HG02571 (cell line): ENCODE measurements at regions not wholly inside any gene's neighbourhood (a gene's known extent, or its start where the extent isn't known, plus 50 kb on each side); places are given as distances from the start of the nearest gene placed in this dataset.
"Not testable (repeated sequence)": the region's sequence is repeated elsewhere in the genome, so short reads cannot be mapped to it uniquely, and the experiment has no call there.

Experiments used
- ATAC-seq: cut with Tn5 transposase; IDR thresholded peaks from one replicate; pipeline ENCODE4 v1.9.1; 2021; ENCODE audit warnings: mild to moderate bottlenecking, moderate library complexity; ENCODE audit not compliant: unreplicated experiment

DNA sequence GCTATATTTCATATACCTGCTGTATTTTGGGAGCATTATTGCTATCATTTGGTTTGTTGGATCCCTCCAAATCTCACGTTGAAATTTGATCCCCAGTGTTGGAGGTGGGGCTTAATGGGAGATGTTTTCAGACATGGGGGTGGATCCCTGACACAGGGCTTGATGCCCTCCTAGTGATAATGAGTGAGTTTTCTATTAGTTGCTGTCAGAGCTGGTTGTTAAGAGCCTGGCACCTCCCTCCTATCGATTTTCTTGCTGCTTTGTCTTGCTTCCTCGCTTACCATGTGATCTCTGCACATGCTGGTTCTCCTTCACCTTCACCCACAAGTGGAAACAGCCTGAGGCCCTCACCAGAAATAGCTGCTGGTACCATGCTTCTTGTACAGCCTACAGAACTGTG lies 259.9 kb upstream of the STARD13 start:
- ATAC-seq: no peak

DNA sequence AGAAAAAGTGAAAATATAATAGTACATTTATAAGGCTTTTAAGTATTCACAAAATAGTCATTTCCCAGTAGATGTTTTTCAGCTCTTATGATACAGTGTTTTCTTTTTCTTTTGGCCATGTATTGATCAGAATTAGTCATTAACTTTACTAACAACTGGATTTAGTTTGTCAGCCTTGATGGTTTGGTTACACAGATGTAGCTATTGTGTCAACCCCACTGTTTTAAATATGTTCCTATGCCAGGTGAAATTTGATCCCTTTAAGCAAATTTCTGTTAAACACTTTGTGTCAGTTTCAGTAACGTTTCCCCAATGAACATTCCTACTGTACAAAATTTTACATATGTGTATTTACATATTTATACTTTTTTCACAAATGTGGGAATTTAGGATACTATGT lies 261.5 kb upstream of the STARD13 start:
- ATAC-seq: no peak

DNA sequence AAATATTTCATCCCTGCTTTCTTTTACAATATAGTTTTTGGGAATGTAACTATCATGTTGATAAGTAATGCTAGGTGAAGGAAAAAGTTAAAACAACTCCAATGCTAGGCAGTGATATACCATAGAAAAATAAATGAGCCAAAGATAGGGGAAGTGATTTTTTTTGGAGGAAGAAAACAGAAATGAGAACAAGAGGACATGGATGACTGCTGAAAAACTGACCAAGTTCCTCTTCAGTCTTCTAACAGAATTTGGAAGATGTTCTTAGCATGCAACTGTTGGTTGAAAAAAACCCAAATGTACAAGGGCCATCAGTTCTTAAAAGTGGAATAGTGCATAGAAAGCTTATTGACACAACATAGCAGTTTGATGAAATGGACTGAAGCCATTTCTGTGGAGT lies 262.5 kb upstream of the STARD13 start:
- ATAC-seq: no peak

DNA sequence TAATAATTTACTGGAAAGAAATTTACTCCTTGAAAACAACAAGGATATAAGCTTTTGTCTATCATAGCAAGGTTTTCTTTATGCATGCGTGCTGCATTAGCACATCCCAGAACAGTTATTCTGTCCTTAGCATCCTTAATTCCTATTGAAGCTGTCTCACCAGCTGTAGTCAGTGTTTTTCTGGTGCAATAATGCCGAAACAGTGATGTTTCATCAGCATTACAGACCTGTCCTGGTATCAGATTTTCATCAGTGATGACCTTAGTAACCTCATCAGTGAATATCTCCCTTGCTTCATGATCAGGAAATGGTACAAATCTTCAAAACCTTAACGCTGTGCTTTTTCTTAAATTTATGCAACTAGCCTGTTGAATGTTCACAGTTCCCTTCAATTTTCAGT lies 264.7 kb upstream of the STARD13 start:
- no peak for ATAC-seq

DNA sequence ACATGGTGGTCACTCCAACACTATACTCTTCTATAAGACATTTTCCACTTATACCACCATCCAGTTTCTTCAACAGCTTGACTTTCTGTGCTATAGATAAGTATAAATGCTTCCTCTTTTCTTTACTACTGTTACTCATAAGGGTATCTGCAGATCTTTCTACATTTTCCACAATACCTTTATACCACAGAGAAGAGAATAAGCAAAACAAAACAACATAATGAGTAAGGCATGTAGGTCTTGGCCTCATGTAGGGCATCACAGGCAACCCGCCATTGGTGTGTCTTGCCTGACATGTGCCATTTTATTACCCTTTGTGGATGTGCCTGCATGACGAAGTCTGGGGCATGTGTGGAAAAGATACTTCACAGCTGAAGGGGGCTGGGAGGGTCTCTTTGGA lies 265.3 kb upstream of the STARD13 start:
- ATAC-seq: no peak

DNA sequence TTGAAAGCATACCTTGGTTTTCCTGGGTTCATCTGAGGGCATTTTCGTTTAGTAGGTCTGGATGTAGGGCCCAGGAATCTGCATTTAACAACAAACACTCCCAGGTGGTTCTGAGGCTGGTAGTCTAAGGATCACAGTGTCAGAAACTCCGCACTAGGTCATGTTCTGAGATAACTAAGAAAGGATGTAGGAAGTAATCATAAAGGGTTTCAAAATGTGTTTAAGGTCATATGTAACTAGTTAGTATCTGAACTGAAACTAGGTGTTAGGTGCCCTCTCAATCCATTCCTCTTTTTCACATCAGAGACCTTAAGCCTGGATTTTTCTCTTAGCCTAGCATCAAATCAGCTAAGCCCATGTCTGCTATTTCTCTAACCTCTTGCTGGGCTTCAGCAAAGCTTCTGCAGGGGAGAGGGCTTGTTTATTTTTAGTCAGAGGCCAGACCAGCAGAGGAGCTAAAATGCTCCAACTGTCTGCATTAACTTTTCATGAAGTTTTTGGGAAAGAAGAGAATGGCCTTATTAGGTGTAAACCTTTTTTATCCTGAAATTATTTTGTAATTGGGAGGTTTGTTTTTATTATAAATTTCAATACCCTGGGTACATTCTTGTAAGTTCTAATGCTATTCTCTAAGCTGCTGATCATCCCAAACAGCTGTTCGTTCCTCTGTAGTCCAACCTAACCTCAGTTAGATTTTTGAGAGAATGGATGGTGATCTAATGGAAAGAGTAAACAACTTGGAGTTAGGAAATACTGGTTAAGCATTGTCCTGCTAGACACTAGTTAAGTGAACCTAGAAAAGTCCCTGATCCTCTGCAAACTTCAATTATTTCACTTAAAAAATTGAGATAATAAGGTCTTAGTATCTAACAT lies 262.8 kb upstream of the RFC3 start:
- peak; percentile 71 for ATAC-seq

DNA sequence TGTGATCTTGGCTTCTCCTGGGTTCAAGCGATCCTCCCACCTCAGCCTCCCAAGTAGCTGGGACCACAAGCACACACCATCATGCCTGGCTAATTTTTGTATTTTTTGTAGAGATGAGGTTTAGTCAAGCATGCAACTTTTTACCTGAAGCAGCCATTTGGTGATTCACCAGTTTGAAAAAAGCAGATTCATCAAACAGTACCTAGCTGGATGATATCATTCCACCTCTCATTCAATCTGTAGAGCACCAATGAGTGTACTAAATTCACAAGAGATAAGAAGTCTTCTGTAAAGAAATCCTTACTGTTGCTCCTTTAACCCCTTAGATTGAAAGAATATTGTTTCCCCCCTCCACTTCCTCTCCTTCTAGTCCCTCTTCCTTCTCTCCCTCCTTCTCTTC lies 261.1 kb upstream of the RFC3 start:
- ATAC-seq: no peak

DNA sequence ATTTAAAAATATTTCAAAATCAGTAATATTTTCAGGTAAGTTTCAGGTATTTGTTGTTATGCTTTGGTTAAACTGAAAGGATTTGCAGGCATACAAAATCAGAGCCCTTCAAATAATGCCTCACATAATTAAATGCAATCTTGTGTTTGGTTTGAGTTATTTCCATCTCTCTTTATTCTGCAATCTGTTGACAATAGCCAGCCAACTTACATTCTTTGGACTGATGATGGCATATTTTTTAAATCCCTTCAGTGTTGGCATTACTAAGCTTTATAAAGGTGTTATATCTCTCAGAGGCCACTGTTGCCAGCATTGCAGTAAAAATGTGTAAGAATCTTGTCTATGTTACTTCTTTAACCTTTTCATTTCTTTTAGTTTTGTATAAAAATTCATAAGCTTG lies 257.2 kb upstream of the RFC3 start:
- ATAC-seq: no peak

DNA sequence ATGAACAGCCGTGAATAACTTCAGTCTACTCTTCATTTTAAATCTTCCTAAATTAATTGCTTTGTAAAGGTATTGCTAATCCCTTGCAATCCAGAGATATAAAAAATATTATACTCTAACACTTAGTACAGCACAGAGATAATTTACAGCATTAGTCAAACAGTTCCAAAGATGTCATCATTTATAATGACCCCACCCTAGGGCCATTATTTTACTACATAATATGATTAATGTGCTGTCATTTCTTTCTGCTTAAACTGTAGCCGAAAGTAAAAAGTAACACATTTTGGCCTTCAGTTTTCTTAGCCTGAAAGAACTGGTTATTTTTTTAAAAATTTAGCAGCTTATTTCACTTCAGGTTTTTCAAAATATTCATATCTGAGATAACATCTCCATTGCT lies 256.3 kb upstream of the RFC3 start:
- no peak for ATAC-seq

DNA sequence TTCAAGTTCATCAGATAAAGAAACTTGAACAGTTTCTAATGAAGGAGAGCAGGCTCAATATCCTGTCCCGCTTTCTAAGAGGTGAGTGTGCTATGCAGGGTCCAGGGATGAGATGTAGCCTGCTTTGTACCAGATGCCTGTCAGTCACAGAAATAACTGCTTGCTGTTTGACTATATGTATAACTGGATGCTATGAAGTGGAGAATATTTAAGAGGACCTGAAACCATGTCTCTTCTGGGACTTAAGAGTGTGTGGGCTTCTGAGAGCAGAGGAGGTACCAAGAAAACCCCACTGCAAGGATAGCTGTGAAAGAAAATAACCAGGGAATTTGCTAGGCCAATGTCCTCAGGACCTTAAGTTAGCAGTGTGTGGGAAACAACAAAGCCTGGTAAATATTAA lies 246.3 kb upstream of the RFC3 start:
- ATAC-seq: peak; percentile 93

DNA sequence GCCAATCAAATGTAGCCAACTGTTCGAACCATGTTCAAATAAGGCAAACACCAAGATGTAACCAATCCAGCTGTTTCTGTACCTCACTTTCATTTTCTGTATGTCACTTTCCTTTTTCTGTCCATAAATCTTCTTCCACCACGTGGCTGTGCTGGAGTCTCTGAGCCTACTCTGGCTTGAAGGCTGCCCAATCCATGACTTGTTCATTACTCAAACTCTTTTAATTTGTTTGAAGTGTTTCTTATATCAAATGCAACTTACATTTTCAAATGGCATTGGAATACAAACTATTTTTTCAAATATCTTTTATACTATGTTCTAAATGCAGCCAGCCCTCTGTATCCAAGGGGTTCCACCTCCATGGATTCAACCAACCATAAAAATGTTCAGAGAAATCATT lies 245.6 kb upstream of the RFC3 start:
- ATAC-seq: not testable (repeated sequence)

DNA sequence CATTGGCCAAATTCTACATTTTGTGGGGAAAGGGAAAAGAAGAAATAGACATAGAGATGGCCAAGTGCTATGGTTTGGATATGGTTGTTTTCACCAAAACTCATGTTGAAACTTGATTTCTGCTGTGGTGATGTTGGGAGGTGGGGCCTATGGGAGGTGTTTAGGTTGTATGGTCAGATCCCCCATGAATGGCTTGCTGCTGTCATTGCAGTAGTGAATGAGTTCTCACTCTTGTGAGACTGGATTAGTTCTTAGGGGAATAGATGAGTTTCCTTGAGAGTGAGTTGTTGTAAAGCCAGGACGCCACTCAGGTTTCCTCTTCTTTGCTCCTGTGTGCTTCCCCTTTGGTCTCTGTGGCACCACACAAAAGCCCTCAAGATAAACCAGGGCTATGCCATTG lies 242.6 kb upstream of the RFC3 start:
- no peak for ATAC-seq

DNA sequence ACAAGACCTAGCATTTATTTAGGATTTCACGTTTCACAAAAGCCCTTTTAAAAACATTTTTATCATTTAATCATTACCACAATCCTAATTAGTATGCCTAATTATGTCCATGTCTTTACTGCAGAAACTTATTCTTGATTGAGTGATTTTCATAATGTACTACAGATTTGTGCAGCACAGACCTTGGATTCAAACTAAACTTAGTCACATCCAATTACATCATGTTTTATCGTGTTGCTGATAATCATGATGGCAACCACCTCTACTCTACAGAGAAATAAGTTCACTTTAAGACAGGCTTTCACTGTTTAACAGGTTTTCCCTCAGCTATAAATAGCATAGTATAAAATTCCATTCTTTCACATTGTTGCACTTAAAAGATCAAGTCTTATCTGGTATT lies 240.9 kb upstream of the RFC3 start:
- no peak for ATAC-seq

DNA sequence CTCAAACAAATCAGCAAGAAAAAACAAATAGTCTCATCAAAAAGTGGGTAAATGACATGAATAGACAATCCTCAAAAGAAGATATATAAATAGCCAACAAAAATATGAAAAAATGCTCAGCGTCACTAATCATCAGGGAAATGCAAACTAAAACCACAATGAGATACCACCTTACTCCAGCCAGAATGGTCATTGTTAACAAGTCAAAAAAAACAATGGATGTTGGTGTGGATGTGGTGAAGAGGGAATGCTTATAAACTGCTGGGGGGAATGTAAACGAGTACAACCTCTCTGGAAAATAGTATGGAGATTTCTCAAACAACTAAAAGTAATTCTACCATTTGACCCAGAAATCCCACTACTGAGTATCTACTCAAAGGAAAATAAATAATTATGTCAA lies 239.2 kb upstream of the RFC3 start:
- ATAC-seq: no peak

DNA sequence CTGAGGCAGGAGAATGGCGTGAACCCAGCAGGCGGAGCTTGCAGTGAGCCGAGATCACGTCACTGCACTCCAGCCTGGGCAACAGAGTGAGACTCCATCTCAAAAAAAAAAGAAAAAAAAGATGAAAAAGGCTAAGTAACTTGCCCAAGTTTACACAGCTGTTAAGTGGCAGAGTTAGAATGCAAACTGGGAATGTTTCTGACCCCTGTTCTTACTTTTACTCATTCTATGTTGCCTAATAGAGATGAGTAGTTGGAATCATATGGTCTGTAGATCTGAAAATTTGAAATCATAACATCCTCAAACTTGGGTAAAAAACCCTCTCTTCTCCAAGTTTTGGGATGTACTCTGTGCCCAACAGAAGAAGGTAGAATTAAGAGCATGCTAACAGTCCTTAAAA lies 235.8 kb upstream of the RFC3 start:
- no peak for ATAC-seq

DNA sequence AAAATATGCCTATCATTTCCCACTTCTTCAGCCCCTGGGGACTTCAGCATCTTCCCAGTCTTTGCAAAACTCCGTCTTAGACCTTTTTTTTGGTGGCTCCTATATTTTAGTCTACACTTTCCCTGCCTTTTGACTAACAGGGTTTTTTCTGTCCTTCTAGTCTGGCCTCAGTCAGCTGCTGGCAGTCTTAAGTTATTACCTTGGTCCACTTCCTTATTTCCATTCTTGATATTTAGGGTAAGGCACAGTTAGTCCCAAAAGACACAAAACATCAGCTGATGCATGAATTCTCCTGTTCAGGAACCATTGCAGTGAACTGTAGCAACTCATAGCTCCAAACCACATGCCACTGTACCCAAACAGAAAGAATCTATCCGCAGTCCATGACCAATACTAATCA lies 234.6 kb upstream of the RFC3 start:
- ATAC-seq: no peak

DNA sequence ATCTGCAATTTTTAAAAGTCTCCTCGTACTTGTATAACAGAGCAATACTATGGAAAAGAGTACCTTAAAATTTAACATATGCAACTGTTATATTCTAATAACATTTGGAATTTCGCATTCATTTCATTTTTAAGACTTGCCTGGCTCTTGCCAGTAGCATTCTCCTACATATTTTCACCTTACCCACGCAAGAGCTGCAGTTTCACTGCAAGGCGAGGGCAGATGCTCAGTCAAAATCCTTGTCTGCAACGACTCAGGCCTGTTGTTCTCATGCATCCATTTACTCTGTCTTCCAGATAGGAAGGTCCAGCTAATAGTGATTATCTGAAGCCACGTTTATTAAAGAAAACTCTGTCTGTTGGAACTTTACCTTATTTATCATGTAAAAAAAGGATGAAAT lies 227.0 kb upstream of the RFC3 start:
- no peak for ATAC-seq

DNA sequence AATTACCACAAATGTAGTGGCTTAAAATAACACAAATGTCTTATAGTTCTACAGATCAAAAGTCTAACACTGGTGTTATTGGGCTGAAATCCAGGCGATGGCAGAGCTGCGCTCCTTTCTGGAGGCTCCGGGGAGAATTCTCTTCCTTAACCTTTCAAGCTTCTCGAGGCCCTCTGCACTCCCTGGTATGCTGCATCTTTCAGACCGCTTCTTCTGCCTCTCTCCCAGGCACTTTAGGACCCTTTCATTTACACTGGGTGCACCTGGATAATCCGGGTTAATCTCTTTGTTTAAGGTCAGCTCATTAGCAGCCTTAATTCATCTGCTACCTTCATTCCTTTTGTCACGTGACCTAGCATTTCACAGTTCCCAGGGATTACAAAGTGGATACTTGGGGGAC lies 211.3 kb upstream of the RFC3 start:
- no peak for ATAC-seq

DNA sequence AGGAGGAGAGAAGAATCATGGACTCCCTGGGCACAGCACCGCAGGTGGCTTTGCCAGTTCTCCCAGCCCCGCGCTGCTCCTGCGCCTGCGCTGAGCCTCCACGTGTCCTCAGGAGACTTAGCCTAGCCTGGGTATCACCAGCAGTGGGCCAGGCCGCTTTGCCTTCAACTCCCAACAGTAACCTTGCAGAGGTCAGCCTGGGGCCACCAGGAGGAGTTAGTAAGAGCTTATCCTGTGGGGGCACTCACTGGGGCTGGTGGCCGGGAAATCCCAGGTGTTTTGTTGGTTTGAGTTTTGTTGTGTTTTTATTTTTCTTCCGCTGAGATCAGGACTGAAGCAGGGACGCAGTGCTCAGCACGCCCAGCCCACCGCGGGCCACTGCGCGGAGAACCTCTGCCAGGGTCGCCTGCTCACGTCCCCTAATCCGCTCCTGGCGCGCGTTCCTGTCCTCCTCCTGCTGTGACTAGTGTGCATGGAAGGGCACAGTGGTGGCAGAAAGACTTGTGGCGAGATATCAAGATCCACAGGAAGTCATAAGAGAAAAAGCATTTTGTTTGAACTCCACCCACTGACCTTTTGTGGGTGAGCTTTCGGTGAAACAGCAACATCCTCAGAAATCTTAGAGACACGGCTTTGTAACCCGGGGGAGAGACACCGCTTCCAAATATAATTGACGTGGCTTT lies 207.4 kb upstream of the RFC3 start:
- ATAC-seq: no peak

DNA sequence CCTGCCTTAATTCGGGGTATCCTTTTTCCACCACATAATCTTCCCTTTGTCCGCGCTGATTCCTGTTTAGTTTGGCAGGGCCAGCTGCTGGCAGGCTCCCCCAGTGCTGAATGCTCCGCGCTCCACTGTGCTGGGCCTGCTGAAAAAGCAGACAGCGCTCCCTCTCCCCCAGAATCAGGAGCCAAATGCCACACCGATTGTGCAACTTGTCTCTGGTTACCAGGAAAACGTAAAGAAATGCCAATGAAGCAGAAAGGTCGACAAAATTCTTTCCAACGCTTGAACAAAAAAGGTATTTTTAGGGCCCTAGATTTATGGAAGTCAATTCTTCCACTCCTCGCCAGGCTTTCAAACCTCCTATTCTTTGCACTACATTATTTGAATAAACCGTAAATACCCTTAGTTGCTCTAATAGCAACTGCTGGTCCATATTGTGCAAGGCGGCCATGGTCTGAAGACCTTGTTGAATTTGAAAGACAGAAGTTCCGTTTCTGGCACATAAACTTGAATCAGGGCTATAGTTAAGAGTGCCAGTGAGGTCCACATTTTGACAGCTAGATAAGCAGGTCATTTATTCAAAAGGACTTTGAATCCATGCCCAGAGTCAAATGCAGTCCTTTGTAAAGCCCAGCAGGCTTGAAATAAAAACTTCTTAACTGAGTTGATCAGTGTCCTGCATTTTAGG lies 206.7 kb upstream of the RFC3 start:
- ATAC-seq: no peak

DNA sequence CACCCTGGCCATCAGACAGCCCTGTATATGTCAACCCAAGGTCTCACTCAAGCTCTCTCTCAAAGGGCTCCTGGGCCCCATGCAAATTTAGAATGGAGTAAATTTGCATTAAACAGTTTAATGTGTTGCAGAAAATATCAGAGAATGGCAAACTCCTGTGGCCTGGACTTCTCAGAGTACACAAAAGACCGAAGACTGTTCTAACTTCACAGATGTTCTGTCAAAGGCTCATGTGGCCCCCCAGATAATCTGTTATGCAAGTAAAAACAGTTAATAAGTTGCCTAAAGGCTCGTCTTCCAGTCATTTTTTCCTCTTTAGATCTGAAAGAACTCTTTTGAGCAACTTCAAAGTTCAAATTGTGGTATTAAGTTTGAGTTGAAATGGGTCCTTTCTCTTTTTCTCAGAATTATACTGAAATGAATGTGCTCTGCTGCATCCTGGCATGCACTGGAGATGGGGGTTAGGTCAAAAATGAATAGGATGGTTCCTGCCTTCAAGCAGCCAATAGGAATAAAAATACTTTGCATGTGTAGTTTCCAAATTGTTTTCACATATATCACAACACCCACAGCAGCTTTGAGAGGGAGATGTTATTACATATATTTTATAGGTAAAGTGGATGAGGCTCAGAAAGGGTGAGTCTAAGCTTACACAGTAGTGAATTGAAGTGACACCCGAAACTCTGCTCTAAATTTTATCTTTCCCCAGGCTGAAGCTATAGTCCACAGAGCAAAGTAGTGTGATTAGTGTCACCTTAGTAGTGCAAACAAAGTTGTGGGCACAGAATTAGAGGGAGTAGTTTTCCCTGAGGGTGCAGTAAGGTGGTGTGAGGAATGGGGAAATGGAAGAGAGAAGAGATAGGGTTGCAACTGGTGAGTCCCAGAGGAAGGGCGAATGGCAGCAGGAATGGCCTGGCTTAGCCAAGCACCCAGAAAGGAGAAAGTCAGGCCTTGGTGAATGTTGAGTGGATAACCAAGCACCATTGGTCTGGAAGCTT lies 205.0 kb upstream of the RFC3 start:
- ATAC-seq: peak; percentile 61
